ENCODE measurements at regions not wholly inside any gene's neighbourhood (a gene's known extent, or its start where the extent isn't known, plus 50 kb on each side); places are given as distances from the start of the nearest gene placed in this dataset.

- TF ChIP-seq CTCF (IDR thresholded peaks at IDR 0.05; ENCODE audit: low read depth, low read length), result no peak
- no peak overlapping the region for H3K4me3 ChIP-seq (replicated peaks in 1 of 2; ENCODE audit: low read depth in 2 of 2, low read length in 2 of 2)
- no peak for DNase-seq (ENCODE audit: low read depth in 2 of 2)
Measured at GRCh38 chr2:45337481-45337880, 273.6 kb downstream of the SRBD1 start.

DNA sequence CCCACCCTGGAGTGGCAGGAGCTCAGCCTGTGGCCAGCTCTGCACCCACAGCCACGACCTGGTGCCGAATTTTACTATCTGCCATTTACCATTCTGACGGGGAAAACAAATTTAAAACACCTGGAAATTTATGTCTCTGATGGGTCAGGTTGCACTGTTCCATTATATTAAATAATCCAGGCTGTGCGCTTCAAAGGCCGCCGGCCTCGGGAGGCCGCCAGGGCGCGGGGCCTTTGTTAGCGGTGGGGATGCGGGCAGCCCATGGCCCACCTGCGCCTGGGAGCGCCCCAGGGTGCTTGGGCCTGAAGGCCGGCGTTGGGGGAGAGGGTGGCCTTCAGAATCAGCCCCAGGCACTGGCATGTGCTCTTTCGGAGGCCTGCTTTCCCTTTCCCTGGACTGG lies 276.9 kb downstream of the SRBD1 start:
- TF ChIP-seq CTCF (IDR thresholded peaks at IDR 0.05; ENCODE audit: low read depth, low read length), result no peak
- no peak overlapping the region for H3K4me3 ChIP-seq (replicated peaks in 1 of 2; ENCODE audit: low read depth in 2 of 2, low read length in 2 of 2)
- no peak for DNase-seq (ENCODE audit: low read depth in 2 of 2)

DNA sequence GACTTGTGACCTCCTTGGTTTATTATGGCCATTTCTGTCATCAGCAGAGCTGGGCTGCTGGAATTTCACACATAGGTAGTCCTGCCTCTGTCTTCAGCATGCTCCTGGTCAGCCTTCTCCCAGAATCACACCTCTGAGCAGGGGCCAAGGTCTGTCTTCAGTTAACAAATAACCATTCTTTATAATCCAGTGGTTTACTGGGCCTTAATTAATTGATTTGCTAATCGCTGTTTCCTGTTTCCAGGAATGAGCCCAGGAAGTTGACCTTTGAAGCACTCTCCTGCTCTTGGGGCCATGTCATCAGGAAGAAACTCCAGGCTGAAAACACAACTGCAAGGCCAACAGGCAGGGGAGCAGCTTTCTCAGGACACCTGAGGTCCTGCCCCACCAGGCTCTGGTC lies 278.5 kb downstream of the SRBD1 start:
- no peak for TF ChIP-seq CTCF (IDR thresholded peaks at IDR 0.05; ENCODE audit: low read depth, low read length)
- no peak overlapping the region for H3K4me3 ChIP-seq (replicated peaks in 1 of 2; ENCODE audit: low read depth in 2 of 2, low read length in 2 of 2)
- no peak for DNase-seq (ENCODE audit: low read depth in 2 of 2)

DNA sequence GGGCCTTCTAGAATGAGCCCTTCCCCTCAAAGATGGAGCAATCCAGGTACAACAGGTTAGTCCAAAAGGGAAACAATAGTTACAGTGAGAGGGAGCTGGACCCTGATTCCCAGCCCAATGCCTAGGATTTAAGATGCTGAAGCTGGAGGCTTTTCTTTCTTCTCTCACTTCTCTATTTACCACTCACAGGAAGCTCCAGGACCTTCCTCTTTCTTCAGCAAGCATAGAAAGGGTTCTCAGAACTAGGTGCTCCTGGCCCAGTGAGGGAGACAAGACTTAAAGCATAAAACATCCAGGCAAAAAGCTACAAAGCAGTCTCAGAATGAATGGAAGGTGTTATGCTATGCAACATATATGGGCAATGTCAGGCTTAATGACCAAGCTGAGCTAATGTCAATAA lies 279.0 kb downstream of the SRBD1 start:
- no peak for TF ChIP-seq CTCF (IDR thresholded peaks at IDR 0.05; ENCODE audit: low read depth, low read length)

DNA sequence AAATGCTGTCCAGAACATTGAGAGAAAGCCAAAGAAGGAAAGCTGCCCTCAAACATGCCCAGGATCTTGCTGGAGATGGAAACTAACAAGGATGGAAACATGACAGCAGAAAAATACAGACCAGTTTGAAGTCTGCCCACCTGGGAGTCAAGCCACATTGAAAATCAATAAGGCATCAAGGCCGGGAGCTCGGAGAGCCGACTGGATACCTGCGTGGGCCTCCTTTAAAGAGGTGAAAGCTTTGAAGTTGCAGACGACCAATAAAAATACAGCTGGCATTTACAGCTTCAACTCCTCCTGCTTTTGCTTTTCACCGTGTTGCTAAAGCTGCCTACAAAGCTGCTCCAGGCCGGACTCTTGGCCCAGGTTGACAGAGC lies 279.7 kb downstream of the SRBD1 start:
- TF ChIP-seq CTCF (IDR thresholded peaks at IDR 0.05; ENCODE audit: low read depth, low read length), result no peak
- no peak overlapping the region for H3K4me3 ChIP-seq (replicated peaks in 1 of 2; ENCODE audit: low read depth in 2 of 2, low read length in 2 of 2)
- DNase-seq (ENCODE audit: low read depth in 2 of 2), result no peak

More for the DNA sequence above, 279.0 kb downstream of the SRBD1 start:
- no peak overlapping the region for H3K4me3 ChIP-seq (replicated peaks in 1 of 2; ENCODE audit: low read depth in 2 of 2, low read length in 2 of 2)
- no peak for DNase-seq (ENCODE audit: low read depth in 2 of 2)

DNA sequence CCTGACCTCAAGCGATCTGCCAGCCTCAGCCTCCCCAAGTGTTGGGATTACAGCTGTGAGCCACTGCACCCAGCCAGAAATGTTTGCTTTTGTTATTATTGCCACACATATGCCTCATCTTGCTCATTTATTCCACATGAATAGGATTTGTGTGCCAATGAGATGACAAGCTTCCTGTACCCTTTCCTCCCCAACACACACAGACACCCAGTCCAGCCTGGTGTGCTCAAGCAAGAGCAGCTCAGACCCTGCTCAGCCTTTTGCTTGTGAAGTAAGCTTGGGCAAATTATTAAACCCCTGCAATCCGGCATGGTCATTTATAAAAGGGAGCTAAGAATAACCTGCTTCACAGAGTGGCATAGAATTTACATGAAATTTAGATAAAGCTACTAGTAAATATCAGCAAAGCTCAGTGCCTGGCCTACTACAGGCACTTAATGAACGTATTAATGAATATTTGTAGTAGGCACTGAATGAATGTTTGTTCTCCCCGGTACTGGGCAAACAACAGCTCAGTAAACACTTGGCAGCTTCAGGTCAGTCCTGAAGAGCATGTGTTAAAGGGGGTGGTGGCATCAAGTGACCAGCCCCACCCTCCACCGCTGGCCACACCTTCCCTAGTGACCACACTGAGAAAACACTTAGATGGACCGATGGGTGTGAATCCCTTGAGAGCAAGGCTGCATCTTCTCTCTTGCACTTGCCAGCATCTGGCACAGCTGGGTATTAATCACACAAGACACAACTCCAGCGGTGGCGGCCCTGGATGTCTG lies 280.2 kb downstream of the SRBD1 start:
- peak; percentile 69 to 82 for DNase-seq (ENCODE audit: low read depth in 2 of 2)
- TF ChIP-seq CTCF (IDR thresholded peaks at IDR 0.05; ENCODE audit: low read depth, low read length), result no peak
- no peak overlapping the region for H3K4me3 ChIP-seq (replicated peaks in 1 of 2; ENCODE audit: low read depth in 2 of 2, low read length in 2 of 2)

- H3K4me3 ChIP-seq (replicated peaks in 1 of 2; ENCODE audit: low read depth in 2 of 2, low read length in 2 of 2), result no peak overlapping the region
- TF ChIP-seq CTCF (IDR thresholded peaks at IDR 0.05; ENCODE audit: low read depth, low read length), result no peak
- no peak for DNase-seq (ENCODE audit: low read depth in 2 of 2)
Measured at GRCh38 chr2:45330108-45330507, 281.0 kb downstream of the SRBD1 start.
